HG03354 (cell line): ENCODE measurements at regions not wholly inside any gene's neighbourhood (a gene's known extent, or its start where the extent isn't known, plus 50 kb on each side); places are given as distances from the start of the nearest gene placed in this dataset.
"Not testable (repeated sequence)": the region's sequence is repeated elsewhere in the genome, so short reads cannot be mapped to it uniquely, and the experiment has no call there.

Experiments used
- ATAC-seq: cut with Tn5 transposase; IDR thresholded peaks from one replicate; pipeline ENCODE4 v1.9.1; 2021; ENCODE audit warnings: mild to moderate bottlenecking; ENCODE audit not compliant: unreplicated experiment, poor library complexity, severe bottlenecking

DNA sequence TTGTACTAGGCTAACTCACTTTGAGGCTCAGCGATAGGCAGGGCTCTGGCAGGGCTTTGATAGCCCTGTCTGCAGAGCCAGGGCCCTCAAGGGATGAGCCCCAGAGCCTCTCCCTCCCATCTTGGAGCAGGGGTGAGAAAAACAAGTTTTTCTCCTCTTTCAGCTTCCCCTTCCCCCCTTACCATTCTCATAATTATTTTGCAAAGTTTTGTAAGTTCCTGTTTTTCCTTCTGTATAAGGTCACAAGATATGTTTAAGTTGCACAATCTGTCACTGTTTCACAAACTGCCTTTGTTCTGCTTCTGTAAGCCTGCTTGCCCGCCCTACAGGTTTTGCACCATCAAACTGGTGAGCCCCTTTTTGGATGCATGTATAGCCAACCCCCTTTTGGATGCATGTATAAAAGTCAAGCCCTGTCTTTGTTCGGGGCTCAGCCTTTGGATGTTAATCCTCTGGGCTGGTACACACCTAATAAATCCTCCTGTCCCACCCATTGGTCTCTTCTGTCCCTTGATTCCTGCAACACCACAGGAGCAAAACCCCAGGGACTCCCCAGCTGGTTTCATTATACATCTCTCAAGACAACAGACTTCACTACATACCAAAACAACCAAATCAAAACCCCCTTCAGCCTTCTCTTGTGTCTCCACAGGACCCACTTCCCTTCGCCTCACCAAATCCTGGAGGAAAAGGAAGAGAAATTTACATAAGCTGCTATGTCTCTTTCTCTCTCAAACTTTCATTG lies 52.5 kb upstream of the RESF1 start:
- ATAC-seq = no peak

DNA sequence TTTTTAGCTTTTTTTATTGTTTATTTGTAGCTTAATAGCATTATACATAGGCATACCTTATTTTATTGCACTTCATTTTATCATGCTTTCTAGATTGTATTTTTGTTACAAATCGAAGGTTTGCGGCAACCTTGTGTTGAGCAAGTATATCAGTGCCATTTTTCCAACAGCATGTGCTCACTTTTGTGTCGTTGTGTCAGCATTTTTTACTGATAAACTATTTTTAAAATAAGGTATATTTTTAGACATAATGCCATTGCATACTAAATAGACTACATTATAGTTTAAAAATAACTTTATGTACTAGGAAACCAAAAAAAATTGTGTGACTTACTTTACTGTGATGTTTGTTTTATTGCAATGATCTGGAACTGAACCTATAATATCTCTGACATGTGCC lies 56.2 kb upstream of the RESF1 start:
- no peak for ATAC-seq

DNA sequence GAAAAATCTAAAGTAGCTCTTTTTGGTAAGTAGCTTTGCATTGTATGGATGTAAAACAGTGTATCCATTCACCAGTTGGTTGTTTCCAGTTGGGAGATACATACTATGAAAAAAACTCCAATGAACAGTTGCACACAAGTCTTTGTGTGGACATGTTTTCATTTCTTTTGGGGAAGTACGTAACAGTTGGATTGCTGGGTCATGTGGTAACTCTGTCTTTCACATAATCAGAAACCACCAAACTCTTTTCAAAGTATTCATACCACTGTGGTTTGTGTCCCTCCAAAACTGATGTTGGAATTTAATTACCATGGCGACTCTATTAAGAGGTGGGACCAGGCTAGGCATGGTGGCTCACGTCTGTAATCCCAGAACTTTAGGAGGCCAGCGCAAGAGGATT lies 58.9 kb upstream of the RESF1 start:
- ATAC-seq = no peak

DNA sequence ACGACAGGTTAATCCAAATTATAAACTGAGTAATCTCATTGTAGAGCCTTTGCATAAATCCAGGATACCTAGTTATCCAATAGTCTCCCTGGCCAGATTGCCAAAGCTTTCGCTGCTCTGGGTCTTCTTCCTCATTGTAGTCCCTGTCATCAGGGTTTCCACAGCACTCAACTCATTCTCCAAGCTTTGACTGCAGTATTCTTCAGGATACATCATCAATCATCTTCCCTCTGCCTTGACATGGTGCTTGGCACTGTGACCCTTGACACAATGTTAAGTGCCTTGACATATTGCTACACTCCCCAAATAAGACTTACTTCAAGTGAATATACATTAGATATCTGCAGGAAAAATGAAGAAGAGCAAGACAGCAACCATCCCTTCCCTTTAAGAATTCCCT lies 60.1 kb upstream of the RESF1 start:
- ATAC-seq = no peak

DNA sequence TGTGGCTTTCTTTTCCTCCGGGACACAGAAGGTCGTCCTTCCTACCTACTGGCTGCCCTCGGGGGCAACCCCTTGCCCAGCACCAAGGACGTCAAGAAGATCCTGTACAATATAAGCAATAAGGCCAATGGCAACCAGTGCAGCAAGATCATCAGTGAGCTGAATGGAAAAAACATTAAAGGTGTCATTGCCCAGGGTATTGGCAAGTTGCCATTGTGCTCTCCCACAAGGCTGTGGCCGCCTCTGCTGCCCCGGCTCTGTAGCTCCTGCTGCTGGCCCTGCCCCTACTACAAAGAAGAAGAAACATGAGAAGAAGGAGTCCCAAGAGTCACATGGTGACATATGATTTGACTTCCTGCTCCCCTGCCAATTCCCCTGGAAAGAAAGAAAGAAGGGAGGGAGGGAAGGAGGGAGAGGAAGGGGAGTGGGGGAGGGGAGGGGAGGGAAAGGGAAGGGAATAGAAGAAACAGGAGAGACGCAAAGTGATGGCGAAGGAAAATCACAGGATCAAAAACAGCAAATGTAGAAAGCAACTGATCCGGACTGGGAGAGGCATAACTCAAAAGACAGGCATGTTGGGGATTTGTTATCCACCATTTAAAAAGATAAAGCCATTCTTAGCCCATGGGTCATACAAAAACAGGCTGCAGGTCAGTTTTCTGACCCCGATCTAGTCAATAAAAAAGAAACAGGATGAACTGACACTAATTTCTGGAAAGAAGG lies 61.3 kb upstream of the RESF1 start:
- no peak for ATAC-seq

DNA sequence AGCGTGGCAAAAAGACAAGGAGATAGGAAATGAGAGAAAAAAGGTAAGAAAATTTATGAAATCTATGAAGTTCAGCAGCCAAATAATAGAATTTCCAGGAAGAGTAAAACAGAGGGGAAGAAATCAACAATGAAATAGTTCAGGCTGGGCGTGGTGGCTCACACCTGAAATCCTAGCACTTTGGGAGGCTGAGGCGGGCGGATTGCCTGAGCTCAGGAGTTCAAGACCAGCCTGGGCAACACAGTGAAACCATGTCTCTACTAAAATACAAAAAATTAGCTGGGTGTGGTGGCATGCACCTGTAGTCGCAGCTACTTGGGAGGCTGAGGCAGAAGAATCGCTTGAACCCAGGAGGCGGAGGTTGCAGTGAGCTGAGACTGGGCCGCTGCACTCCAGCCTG lies 62.1 kb upstream of the RESF1 start:
- not testable (repeated sequence) for ATAC-seq

DNA sequence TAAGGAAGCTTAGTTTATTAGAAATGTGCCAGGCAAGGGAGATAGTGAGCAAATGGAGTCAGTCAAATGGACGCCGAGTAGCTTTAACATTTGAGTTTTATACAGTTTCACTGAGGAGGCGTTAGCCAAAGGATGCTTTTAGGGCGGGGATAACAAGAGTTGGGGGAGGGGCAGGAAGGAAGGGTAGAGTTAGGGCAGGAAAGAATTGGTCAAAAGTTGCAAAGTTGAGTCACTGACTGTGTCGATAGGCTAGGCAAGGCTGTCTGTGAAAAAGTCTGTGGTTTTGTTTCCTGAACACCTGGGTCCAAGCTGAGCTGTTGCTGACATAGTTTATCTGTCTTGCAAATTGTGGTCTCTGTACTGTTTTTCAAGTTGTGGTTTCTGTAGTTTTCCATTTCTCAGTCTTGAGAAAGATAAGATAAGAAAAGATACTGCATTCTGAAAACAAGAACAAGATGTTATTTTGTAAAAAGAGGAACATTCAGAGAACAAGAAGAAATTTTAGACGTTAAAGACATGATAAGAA lies 62.6 kb upstream of the RESF1 start:
- peak; percentile 99 for ATAC-seq

DNA sequence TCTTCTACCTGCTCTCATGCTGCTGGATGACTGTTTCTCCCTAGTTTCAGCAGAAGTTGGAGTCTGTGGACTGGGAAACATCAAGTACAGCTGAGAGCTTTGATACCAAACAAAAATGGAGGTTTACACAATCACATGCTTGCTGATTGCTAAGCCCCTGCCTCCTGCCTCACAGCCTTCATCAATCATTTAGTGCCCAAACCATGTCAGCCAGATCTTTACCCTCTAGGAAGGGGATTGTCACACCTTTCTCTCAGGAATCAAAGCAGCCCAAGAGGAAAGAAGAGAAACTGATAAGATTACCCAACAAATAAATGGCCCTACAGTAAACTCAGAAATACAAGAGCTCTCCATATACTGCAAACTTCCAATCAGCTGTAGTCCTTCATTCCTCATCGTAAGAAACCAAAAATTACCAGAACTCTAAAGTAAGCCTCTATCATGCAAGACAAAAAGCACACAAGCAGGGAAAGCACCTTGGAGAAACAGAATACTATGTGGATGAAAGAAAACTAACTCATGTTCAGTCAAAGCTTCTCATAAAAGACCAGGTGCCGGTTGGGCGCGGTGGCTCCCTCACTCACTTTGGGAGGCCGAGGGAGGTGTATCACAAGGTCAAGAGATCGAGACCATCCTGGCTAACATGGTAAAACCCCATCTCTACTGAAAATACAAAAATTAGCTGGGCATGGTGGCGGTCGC lies 63.6 kb upstream of the RESF1 start:
- no peak for ATAC-seq

DNA sequence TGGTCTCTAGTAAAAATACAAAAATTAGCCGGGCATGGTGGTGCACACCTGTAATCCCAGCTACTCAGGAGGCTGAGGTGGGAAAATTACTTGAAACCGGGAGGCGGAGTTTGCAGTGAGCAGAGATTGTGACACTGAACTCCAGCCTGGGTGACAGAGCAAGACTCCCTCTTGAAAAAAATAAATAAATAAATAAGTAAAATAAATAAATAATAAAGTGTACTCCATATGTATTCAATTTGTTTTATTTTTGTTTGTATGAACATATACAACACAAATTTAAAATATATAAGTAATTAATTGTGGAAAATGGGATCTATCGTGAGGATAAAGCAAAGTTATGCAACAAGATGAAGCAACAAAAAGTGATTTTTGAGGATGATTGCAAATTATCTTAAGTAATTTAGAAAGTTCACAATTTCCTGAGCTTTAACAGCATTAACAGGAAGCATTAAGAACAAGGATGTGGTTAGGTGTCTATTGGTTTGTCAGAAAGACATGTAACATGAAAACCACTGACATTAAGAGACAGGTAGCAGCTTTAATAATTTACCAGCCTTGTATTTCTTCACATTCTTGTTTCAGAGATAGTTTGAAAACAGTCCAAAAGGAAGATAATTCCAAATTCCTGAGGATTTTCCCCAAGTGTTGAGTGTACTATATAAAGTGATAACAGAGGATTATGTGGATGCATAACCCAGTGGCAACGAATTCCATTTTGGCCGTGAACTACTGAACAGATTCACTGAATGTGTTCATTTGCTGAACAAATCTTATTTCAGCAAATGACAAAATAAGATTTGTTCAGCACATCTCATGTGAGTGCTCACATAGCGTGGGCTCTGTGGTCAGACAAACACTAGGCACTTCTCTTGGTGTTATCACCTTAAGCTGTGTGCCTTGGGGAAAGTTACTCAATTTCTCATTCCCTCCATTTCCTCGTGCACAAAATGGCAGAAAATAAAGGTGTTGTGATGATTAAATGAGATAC lies 68.6 kb upstream of the RESF1 start:
- ATAC-seq = peak; percentile 71

DNA sequence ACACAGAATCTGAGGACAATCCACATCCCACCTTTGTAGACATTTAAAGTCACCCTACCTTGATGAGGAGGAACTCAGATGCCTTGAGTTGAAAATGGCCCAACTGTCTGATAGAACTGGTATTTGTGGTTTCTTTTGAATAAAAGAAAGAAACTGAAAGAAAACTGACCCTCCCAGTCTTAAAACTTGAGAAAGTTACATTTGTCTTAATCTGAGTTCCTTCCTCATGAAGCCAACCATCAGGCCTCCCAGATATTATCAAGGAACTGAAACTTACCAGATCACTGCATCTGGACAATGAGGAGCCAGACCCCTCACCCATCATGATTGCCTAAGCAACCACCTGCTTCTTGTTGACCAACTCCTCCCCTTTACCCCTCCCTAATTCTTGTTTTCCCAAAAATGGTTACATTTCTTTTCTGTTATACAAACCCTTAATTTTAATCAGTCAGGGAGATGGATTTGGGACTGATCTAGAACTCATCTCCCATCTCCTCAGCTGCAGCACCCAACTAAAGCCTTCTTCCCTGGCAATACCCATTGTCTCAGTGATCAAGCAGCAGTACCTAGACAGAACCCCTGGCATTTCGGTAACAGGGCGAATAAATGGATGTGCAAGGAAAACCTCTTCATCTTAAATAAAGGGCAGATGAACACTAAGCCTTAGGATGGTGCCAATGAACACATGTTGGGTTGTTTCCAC lies 72.0 kb upstream of the RESF1 start:
- no peak for ATAC-seq

DNA sequence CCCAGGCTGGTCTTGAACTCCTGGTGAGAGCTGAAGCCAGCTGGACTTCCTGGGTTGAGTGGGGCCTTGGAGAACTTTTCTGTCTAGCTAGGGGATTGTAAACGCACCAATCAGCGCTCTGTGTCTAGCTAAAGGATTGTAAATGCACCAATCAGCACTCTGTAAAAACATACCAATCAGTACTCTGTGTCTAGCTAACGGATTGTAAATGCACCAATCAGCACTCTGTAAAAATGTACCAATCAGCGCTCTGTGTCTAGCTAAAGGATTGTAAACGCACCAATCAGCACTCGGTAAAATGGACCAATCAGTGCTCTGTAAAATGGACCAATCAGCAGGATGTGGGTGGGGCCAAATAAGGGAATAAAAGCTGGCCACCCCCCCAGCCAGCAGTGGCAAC lies 76.5 kb upstream of the RESF1 start:
- not testable (repeated sequence) for ATAC-seq

DNA sequence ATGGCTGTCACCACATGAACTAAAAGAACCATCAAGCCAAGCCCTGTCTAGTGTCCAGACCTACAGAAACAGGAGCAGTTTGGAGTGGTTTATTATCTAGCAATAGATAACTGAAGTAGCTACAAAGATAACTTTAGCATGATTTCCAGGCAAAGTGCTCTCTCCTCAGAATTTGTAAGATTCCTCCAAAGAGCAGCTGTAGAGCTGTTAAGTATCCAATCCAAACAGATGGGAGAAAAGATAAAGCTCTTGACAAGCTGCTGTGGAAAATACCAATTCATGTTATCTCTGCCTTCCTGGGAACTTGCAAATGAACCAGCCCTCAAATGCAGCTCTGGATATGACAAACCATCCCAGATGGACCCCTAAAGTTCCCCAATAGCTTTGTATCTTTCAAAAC lies 78.9 kb upstream of the RESF1 start:
- no peak for ATAC-seq

DNA sequence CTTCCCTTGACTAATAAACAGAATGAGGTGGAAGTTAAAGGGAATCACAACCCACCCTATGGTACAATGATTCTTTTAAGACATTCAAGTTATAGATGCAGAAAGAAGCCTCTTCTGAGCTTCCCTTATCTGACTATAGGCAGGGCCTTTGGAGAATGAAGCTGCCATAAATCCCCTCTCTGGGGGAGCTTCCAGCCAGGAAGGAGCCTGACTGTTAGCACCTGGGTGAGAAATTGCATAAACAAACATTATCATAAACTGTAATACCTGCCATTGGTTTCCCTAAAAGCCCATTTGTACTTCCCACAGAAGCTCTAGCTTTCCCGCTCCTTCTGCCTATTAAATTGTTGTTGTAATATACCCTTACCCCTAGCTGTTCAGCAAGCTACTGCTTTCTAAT lies 81.3 kb upstream of the RESF1 start:
- ATAC-seq = no peak

DNA sequence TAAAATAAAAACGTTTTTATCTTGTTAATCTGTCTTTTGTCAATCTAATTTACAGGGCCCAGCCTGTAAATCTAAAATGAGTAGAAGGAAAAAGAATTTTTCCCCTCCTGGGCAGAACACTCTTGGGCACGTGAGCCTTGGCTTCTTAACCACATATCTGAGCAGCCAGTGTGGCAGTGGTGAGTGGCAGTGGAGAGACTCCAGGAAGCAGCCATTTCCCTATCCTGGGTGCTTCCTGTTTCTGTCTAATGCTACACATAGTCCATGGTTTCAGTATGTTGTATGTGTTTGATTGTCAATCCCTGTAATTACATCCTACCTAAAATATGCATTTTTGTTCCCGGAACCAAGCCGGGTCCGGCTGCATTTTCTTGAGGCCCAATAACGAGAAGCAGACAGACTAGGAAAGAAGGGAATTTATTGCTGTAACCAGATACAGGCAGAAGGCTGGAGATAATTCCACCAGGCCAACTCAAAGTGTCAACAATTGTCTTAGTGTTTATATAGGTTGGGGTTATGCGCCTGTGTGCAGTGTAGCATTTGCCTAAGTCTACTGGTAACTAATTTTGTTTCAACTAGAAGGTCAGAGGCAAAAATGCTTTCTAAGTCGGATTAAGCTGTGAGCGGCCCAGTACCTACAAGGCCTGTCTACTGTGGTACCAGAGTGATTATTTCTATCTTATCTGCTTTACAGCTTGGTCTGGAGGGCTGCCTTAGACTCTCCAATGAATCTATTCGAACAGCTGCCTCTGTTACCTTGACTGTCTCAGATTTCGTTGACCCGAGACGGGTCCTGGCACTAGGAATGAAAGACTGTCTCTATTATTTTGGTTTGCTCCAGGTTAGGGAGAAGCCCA lies 82.4 kb upstream of the RESF1 start:
- ATAC-seq = no peak

DNA sequence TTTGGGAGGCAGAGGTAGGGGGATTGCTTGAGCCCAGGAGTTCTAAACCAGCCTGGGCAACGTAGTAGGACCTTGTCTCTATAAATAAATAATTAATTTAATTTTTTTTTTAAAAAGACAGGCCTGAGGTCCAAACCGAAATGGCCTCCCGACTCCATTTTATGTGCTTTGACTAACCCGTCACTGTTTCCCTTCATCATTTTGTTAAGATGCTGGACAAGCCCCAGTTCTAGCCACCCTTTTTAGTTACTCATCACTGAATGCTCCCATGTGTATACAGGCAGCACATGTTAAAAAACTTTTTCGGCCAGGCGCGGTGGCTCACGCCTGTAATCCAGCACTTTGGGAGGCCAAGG lies 83.6 kb upstream of the RESF1 start:
- no peak for ATAC-seq

DNA sequence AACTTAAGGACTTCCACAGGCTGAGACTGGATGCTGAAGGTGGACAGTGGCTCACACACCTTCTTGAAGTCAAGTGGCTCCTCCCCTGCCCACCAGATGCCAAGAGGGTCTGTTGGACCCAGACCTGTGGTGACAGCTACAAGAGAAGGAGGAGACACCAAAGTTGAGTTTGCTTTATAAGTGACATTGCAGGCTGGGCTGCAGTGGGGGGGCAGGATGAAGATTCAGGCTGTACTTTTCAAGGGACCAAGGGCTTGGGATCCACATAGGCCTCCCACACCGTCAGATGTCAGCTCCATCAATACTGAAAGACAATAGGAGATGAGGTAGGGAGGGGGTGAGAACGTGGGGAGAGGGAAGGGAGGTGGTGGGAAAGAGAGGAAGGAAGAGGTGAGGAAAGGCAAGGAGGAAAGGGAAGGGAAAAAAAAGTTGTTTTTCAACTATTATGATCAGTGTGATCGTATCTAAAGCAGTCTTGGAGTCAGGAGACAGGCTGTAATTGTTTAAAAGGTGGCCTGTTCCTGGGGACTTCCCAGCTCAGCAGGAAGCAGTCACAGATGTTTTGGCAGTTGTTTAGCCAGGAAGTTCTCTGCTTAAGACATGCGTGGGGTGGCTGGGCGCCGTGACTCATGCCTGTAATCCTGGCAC lies 84.1 kb upstream of the RESF1 start:
- peak; percentile 86 for ATAC-seq

DNA sequence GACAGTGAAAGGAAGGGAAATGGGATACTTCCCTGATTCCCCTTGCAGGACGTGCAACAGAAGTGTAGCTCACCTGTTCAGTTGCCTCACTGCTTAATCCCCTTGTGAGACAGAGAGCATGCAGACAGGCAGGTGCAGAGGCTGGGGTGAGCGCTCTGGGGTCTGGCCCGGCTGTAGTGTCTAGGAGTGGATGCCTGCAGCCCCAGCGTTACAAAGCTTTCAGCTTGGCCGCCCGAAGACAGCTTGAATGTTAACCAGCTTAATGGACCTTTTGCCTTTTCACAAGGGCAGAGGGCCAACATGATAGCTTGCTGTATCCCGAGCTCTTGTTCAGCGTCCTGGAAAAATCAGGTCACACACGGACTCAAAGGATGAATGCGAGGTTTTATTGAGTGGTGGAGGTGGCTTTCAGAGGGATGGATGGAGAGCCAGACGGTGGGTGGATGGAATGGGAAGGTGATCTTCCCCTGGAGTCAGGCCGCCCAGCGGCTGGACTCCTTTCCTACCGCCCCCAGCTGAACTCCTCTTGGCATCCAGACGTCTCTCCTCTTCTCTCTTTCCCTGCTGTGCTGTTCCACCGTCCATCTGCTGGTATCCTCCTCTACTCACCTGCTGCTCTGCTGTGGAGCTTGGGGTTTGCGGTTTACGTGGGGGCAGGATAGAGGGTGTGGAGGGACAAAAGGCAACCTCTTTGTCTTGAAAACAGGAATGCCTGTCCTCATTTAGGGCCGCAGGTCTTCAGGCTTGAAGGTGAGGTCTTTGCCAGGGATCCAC lies 86.2 kb upstream of the RESF1 start:
- ATAC-seq = no peak
